NT2/D1 (cell line): ENCODE measurements at regions not wholly inside any gene's neighbourhood (a gene's known extent, or its start where the extent isn't known, plus 50 kb on each side); places are given as distances from the start of the nearest gene placed in this dataset.

ENCODE experiments used
- SUZ12 ChIP-seq: IDR thresholded peaks from 2 replicates; pipeline ENCODE4 v1.6.1; 2011; ENCODE audit not compliant: insufficient read length, insufficient read depth; ENCODE audit errors: extremely low read depth
- YY1 ChIP-seq: IDR thresholded peaks from 2 replicates; pipeline ENCODE4 v1.6.1; 2011; ENCODE audit not compliant: insufficient read length, insufficient read depth
- ZNF274 ChIP-seq: IDR thresholded peaks from 2 replicates; pipeline ENCODE4 v1.6.1; 2011; ENCODE audit warnings: mild to moderate bottlenecking, low read depth, low read length

DNA sequence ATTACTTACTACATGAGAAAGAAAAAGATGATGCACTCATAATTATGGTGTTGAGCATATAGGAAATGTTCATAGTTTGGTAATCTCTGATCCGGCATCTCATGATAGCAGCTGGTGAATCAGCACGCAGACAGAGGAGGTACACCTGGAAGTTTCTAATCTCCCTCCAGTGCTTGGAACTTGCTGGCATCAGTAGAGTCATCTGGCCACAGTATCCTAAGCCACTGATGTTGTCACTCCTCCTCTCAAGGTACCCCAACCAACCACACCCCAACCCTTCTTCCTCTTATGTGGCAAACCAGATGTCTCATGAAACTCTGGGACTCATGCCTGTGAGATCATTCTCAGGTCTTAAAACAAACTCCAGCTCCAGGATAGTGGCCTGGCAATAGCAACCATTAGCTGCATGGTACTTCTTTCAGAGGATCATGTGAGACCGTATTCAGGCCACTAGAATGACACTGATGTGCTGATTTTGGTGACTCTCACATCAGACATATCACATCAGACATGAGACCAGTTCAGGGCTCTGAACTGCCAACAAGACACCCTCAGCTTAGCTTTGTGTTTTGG, 143.0 kb downstream of the RASSF9 start:
- TF ChIP-seq YY1 (no peak), ZNF274 (no peak), SUZ12 (no peak)
